Thymus (tissue), 11 donors: ENCODE measurements at regions not wholly inside any gene's neighbourhood (a gene's known extent, or its start where the extent isn't known, plus 50 kb on each side); places are given as distances from the start of the nearest gene placed in this dataset.
"Not testable (repeated sequence)": the region's sequence is repeated elsewhere in the genome, so short reads cannot be mapped to it uniquely, and the experiment has no call there.

Source experiments
- DNase-seq, 9 donors: peaks; one replicate each; pipeline ENCODE4 v3.0.0-alpha.2; 2013; ENCODE audit warnings: low spot score in 9 of 9, low read depth in 6 of 9, missing footprints in 1 of 9
- H3K27ac ChIP-seq, 2 donors: one replicate each; pipeline ENCODE4 v1.5.1; 2013; ENCODE audit warnings: control low read depth in 1 of 2, low read depth in 1 of 2, low read length in 1 of 2, mild to moderate bottlenecking in 1 of 2, moderate library complexity in 1 of 2
- H3K27me3 ChIP-seq, 2 donors: one replicate each; pipeline ENCODE4 v1.5.1; 2013; ENCODE audit warnings: low read length in 1 of 2; ENCODE audit not compliant: control insufficient read depth in 2 of 2, insufficient read depth in 1 of 2
- H3K36me3 ChIP-seq, 2 donors: one replicate each; pipeline ENCODE4 v1.5.1; 2013; ENCODE audit warnings: low read length in 1 of 2, mild to moderate bottlenecking in 1 of 2, moderate library complexity in 1 of 2; ENCODE audit not compliant: control insufficient read depth in 2 of 2, insufficient read depth in 2 of 2
- H3K4me1 ChIP-seq, 2 donors: one replicate each; pipeline ENCODE4 v1.5.1; 2013; ENCODE audit warnings: low read length in 2 of 2; ENCODE audit not compliant: control insufficient read depth in 2 of 2, insufficient read depth in 2 of 2
- H3K4me3 ChIP-seq, 2 donors: one replicate each; pipeline ENCODE4 v1.5.1; 2013; ENCODE audit warnings: low read length in 2 of 2, control low read depth in 1 of 2, mild to moderate bottlenecking in 1 of 2
- H3K9me3 ChIP-seq, 2 donors: one replicate each; pipeline ENCODE4 v1.5.1; 2013; ENCODE audit warnings: low read length in 1 of 2, mild to moderate bottlenecking in 1 of 2; ENCODE audit not compliant: control insufficient read depth in 2 of 2, insufficient read depth in 1 of 2
- WGBS: extraction: QIAGEN DNeasy Blood & Tissue Kit; methylation state at CpG from one replicate; pipeline ENCODE4 v1.1.7; 2013; 5-methylcytosine and 5-hydroxymethylcytosine counted together
- donor health status: healthy.

- Histone ChIP-seq H3K27ac (no peak overlapping the region), H3K4me1 (no peaks in the 10 kb centered on the region)
- no peak for DNase-seq
Observed at GRCh38 chr20:22722811-22723210, 138.4 kb upstream of the FOXA2 start.

GRCh38 chr20:22723659-22724058 is 139.3 kb upstream of the FOXA2 start:
- DNase-seq, result no peak
- Histone ChIP-seq H3K27ac (no peak overlapping the region), H3K36me3 (no peaks in the 10 kb centered on the region), H3K27me3 (no peaks in the 10 kb centered on the region), H3K4me1 (no peaks in the 10 kb centered on the region), H3K9me3 (no peaks in the 10 kb centered on the region), H3K4me3 (no peak overlapping the region)
- WGBS, result 65% methylated on average over 2 of the region's 2 CpGs

More at GRCh38 chr20:22722811-22723210, 138.4 kb upstream of the FOXA2 start:
- Histone ChIP-seq H3K27me3 (no peaks in the 10 kb centered on the region), H3K36me3 (no peaks in the 10 kb centered on the region), H3K9me3 (no peaks in the 10 kb centered on the region), H3K4me3 (no peak overlapping the region)
- 95% methylated on average over 1 of the region's 1 CpG for WGBS

- Histone ChIP-seq H3K4me1 (no peaks in the 10 kb centered on the region), H3K27me3 (no peaks in the 10 kb centered on the region), H3K27ac (no peak overlapping the region), H3K9me3 (no peaks in the 10 kb centered on the region), H3K4me3 (no peak overlapping the region), H3K36me3 (no peaks in the 10 kb centered on the region)
- DNase-seq, result no peak
- WGBS, result 75% methylated on average over 4 of the region's 4 CpGs
Observed at GRCh38 chr20:22728146-22728745, 143.9 kb upstream of the FOXA2 start.

GRCh38 chr20:22729180-22729579 is 144.8 kb upstream of the FOXA2 start:
- no peak overlapping the region for H3K4me3 ChIP-seq
- DNase-seq, result no peak
- no peaks in the 10 kb centered on the region for H3K27me3 ChIP-seq
- no peaks in the 10 kb centered on the region for H3K36me3 ChIP-seq
- H3K27ac ChIP-seq, result no peak overlapping the region
- H3K9me3 ChIP-seq, result peaks cover 0 to 3% of the 10 kb centered on the region in 2 donors
- no peaks in the 10 kb centered on the region for H3K4me1 ChIP-seq

GRCh38 chr20:22729616-22730236 is 145.4 kb upstream of the FOXA2 start:
- DNase-seq, result no peak
- Histone ChIP-seq H3K4me3 (no peak overlapping the region), H3K4me1 (no peaks in the 10 kb centered on the region), H3K27ac (no peak overlapping the region), H3K36me3 (no peaks in the 10 kb centered on the region), H3K27me3 (no peaks in the 10 kb centered on the region), H3K9me3 (peaks cover 0 to 3% of the 10 kb centered on the region in 2 donors)
- WGBS, result 97% methylated on average over 8 of the region's 8 CpGs

- no peak overlapping the region for H3K4me3 ChIP-seq
- no peaks in the 10 kb centered on the region for H3K27me3 ChIP-seq
- no peak for DNase-seq
- peaks cover 0 to 3% of the 10 kb centered on the region in 2 donors for H3K9me3 ChIP-seq
- 96% methylated on average over 4 of the region's 4 CpGs for WGBS
- no peaks in the 10 kb centered on the region for H3K4me1 ChIP-seq
- no peaks in the 10 kb centered on the region for H3K36me3 ChIP-seq
- no peak overlapping the region for H3K27ac ChIP-seq
Observed at GRCh38 chr20:22732751-22733150, 148.4 kb upstream of the FOXA2 start.

GRCh38 chr20:22734946-22735647 is 150.7 kb upstream of the FOXA2 start:
- not testable (repeated sequence) for H3K27ac ChIP-seq, H3K27me3 ChIP-seq, H3K4me3 ChIP-seq, H3K36me3 ChIP-seq, H3K9me3 ChIP-seq, H3K4me1 ChIP-seq
- WGBS, result 92% methylated on average over 9 of the region's 9 CpGs
- DNase-seq, result peak in 2 of 9 donors; percentile 7 to 20

GRCh38 chr20:22740829-22741228 is 156.5 kb upstream of the FOXA2 start:
- no peak for DNase-seq
- no peak overlapping the region for H3K4me3 ChIP-seq
- H3K36me3 ChIP-seq, result no peaks in the 10 kb centered on the region
- 95% methylated on average over 2 of the region's 2 CpGs for WGBS
- no peaks in the 10 kb centered on the region for H3K27me3 ChIP-seq
- H3K9me3 ChIP-seq, result no peaks in the 10 kb centered on the region
- no peaks in the 10 kb centered on the region for H3K4me1 ChIP-seq
- no peak overlapping the region for H3K27ac ChIP-seq

GRCh38 chr20:22744341-22745193 is 160.2 kb upstream of the FOXA2 start:
- no peak for DNase-seq
- H3K9me3 ChIP-seq, result no peaks in the 10 kb centered on the region
- no peak overlapping the region for H3K27ac ChIP-seq

More at GRCh38 chr20:22744341-22745193, 160.2 kb upstream of the FOXA2 start:
- H3K4me1 ChIP-seq, result no peaks in the 10 kb centered on the region
- no peaks in the 10 kb centered on the region for H3K27me3 ChIP-seq
- no peak overlapping the region for H3K4me3 ChIP-seq
- WGBS, result 58% methylated on average over 2 of the region's 2 CpGs
- H3K36me3 ChIP-seq, result no peaks in the 10 kb centered on the region
